Endodermal cell (in vitro differentiated cells): ENCODE measurements at regions not wholly inside any gene's neighbourhood (a gene's known extent, or its start where the extent isn't known, plus 50 kb on each side); places are given as distances from the start of the nearest gene placed in this dataset.
"Not testable (repeated sequence)": the region's sequence is repeated elsewhere in the genome, so short reads cannot be mapped to it uniquely, and the experiment has no call there.

ENCODE experiments used
- DNase-seq: peaks from one replicate; pipeline ENCODE4 v3.0.0-alpha.2; 2017
- H3K27ac ChIP-seq: 2 replicates; pipeline ENCODE4 v1.5.1; 2013; ENCODE audit warnings: mild to moderate bottlenecking, low read depth, low read length, moderate library complexity
- H3K27me3 ChIP-seq: 2 replicates; pipeline ENCODE4 v1.6.1; 2013; ENCODE audit warnings: mild to moderate bottlenecking, low read length, moderate library complexity; ENCODE audit not compliant: insufficient read depth, control insufficient read depth, poor library complexity, severe bottlenecking
- H3K36me3 ChIP-seq: 2 replicates; pipeline ENCODE4 v1.7.0; 2013; ENCODE audit warnings: mild to moderate bottlenecking, low read length, moderate library complexity; ENCODE audit not compliant: control insufficient read depth, insufficient read depth
- H3K4me1 ChIP-seq: one replicate; pipeline ENCODE4 v1.7.0; 2013; ENCODE audit warnings: low read length; ENCODE audit not compliant: control insufficient read depth, insufficient read depth
- H3K4me3 ChIP-seq: 2 replicates; pipeline ENCODE4 v1.5.1; 2013; ENCODE audit warnings: mild to moderate bottlenecking, low read length, moderate library complexity
- H3K9ac ChIP-seq: 2 replicates; pipeline ENCODE4 v1.6.1; 2013; ENCODE audit warnings: mild to moderate bottlenecking, low read length, moderate library complexity; ENCODE audit not compliant: poor library complexity, severe bottlenecking; ENCODE audit errors: extremely low read depth
- H3K9me3 ChIP-seq: 2 replicates; pipeline ENCODE4 v1.6.1; 2013; ENCODE audit warnings: mild to moderate bottlenecking, low read length, moderate library complexity; ENCODE audit not compliant: control insufficient read depth
- H3K27ac Mint-ChIP-seq: 2 replicates; pipeline ENCODE4 v1.8.0; 2020; ENCODE audit warnings: mixed read lengths
- H3K27me3 Mint-ChIP-seq: 2 replicates; pipeline ENCODE4 v1.8.0; 2021; ENCODE audit warnings: mild to moderate bottlenecking, mixed read lengths; ENCODE audit not compliant: insufficient read depth
- H3K36me3 Mint-ChIP-seq: 2 replicates; pipeline ENCODE4 v1.8.0; 2020; ENCODE audit warnings: low read depth, mixed read lengths
- H3K4me1 Mint-ChIP-seq: 2 replicates; pipeline ENCODE4 v1.8.0; 2020; ENCODE audit warnings: mixed read lengths
- H3K4me3 Mint-ChIP-seq: 2 replicates; pipeline ENCODE4 v1.8.0; 2020; ENCODE audit warnings: mild to moderate bottlenecking, moderate library complexity, mixed read lengths
- H3K9me3 Mint-ChIP-seq: 2 replicates; pipeline ENCODE4 v1.8.0; 2020; ENCODE audit warnings: mild to moderate bottlenecking, mixed read lengths
- WGBS, 2 experiments: methylation state at CpG; one replicate each; pipeline versions ENCODE4 v1.1.5 to v1.1.7; 2013; ENCODE audit warnings: missing lambda C conversion rate in 2 of 2, mixed read lengths in 1 of 2; ENCODE audit not compliant: insufficient coverage in 1 of 2, insufficient read length in 1 of 2; 5-methylcytosine and 5-hydroxymethylcytosine counted together
- TF ChIP-seq, protein P1 (sequence below): fragments of 200-600 bp; sonication (generic); conservative IDR thresholded peaks from 2 replicates; pipeline ENCODE4 v1.5.0; 2021; ENCODE audit warnings: antibody characterized with exemption, mild to moderate bottlenecking

DNA sequence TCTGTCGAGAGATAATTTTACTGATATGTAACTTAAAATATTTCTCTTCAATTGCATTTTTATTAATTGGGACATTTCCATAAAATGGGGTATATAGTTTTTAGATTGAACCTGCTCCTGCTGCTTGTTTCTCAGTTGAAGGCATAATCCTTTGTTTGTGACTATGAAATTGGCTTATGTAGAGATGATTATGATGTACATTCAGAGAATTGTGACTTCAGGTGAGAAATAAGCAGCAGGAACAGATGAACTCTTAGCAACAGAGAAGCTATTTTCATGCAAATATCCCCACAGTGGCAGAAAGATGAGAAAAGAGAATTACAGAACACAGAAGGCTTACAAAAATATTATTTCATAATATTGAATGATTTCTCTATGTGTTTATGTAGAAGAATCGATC is 1499.5 kb upstream of the ADGRL3 start:
- Mint-ChIP-seq H3K4me3 (no peak overlapping the region), H3K9me3 (no peaks in the 10 kb centered on the region), H3K27ac (no peak overlapping the region), H3K4me1 (no peaks in the 10 kb centered on the region), H3K36me3 (no peaks in the 10 kb centered on the region), H3K27me3 (no peaks in the 10 kb centered on the region)
- Histone ChIP-seq H3K27me3 (no peaks in the 10 kb centered on the region), H3K4me3 (no peak overlapping the region), H3K27ac (no peak overlapping the region), H3K36me3 (no peaks in the 10 kb centered on the region), H3K4me1 (no peaks in the 10 kb centered on the region), H3K9ac (no peak overlapping the region), H3K9me3 (no peaks in the 10 kb centered on the region)
- DNase-seq = no peak
- TF ChIP-seq, protein P1, sequence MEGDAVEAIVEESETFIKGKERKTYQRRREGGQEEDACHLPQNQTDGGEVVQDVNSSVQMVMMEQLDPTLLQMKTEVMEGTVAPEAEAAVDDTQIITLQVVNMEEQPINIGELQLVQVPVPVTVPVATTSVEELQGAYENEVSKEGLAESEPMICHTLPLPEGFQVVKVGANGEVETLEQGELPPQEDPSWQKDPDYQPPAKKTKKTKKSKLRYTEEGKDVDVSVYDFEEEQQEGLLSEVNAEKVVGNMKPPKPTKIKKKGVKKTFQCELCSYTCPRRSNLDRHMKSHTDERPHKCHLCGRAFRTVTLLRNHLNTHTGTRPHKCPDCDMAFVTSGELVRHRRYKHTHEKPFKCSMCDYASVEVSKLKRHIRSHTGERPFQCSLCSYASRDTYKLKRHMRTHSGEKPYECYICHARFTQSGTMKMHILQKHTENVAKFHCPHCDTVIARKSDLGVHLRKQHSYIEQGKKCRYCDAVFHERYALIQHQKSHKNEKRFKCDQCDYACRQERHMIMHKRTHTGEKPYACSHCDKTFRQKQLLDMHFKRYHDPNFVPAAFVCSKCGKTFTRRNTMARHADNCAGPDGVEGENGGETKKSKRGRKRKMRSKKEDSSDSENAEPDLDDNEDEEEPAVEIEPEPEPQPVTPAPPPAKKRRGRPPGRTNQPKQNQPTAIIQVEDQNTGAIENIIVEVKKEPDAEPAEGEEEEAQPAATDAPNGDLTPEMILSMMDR = no peak
- 80% methylated on average over 1 of the region's 2 CpGs; no CpG with 5 or more reads in 1 of the 2 experiments for WGBS, 2 experiments

DNA sequence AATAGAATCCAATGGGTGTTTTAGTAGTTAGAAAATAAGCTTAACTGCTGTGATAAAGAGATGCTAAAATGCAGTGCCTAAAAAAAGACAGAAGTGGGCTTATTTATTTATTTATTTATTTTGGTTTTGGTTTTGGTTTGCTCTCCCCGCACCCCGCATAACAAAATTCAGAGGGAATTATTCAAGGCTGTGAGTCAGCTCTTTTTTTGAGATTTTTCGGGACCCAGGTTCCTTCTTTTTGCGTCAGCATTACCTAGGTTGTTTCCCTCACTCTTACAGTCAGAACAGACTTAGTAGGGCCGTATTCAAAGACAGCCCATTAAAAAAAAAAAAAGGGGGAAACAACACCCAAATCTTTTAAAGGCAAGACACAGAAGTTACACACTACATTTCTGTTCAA is 1495.5 kb upstream of the ADGRL3 start:
- Histone ChIP-seq H3K9me3 (no peaks in the 10 kb centered on the region), H3K27me3 (no peaks in the 10 kb centered on the region), H3K4me3 (no peak overlapping the region), H3K9ac (no peak overlapping the region), H3K4me1 (no peaks in the 10 kb centered on the region), H3K27ac (no peak overlapping the region), H3K36me3 (no peaks in the 10 kb centered on the region)
- TF ChIP-seq, protein P1 = no peak
- no peaks in the 10 kb centered on the region for H3K9me3 Mint-ChIP-seq
- H3K27ac Mint-ChIP-seq = no peak overlapping the region
- H3K36me3 Mint-ChIP-seq = no peaks in the 10 kb centered on the region
- no peak for DNase-seq
- H3K4me3 Mint-ChIP-seq = no peak overlapping the region
- no peaks in the 10 kb centered on the region for H3K4me1 Mint-ChIP-seq
- WGBS, 2 experiments = 95 to 100% methylated on average over 2 to 5 of the region's 5 CpGs
- H3K27me3 Mint-ChIP-seq = no peaks in the 10 kb centered on the region

DNA sequence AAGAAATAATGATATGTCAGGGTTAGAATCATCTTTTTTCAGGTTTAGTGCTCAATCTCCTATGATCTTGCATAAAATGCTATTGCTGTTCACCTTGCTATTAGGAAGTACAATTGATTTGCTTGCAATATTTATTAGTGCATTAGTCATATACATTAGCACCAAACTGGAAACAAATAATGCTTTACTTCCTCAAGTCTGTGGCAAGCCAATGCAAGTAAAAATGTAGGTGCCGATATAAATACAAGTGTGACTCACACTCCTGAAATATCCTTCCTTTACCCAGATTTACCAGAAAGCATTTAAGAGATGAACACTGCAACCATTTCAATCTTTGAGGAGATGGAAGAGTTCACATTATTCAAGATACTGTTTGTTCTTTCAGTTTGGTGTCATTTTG is 1487.7 kb upstream of the ADGRL3 start:
- no peaks in the 10 kb centered on the region for H3K4me1 Mint-ChIP-seq
- no peaks in the 10 kb centered on the region for H3K9me3 Mint-ChIP-seq
- Histone ChIP-seq H3K36me3 (no peaks in the 10 kb centered on the region), H3K4me3 (no peak overlapping the region), H3K4me1 (no peaks in the 10 kb centered on the region), H3K9me3 (no peaks in the 10 kb centered on the region), H3K27ac (no peak overlapping the region), H3K27me3 (no peaks in the 10 kb centered on the region), H3K9ac (no peak overlapping the region)
- H3K36me3 Mint-ChIP-seq = no peaks in the 10 kb centered on the region
- TF ChIP-seq, protein P1 = no peak
- no peak overlapping the region for H3K27ac Mint-ChIP-seq
- H3K4me3 Mint-ChIP-seq = no peak overlapping the region
- no peaks in the 10 kb centered on the region for H3K27me3 Mint-ChIP-seq
- WGBS, 2 experiments = 90% methylated on average over 1 of the region's 1 CpG; no CpG with 5 or more reads in 1 of the 2 experiments
- DNase-seq = no peak

- not testable (repeated sequence) for H3K27me3 ChIP-seq, H3K9me3 ChIP-seq, H3K27ac Mint-ChIP-seq, DNase-seq, H3K36me3 Mint-ChIP-seq, H3K4me1 ChIP-seq, H3K9ac ChIP-seq, H3K27ac ChIP-seq, H3K4me3 Mint-ChIP-seq, H3K4me1 Mint-ChIP-seq, H3K4me3 ChIP-seq, H3K36me3 ChIP-seq, H3K27me3 Mint-ChIP-seq
- 89 to 95% methylated on average over 8 to 9 of the region's 9 CpGs for WGBS, 2 experiments
- peaks cover 25% of the 10 kb centered on the region for H3K9me3 Mint-ChIP-seq
Measured at GRCh38 chr4:59724286-59724685, 1475.8 kb upstream of the ADGRL3 start.
